GM19395 (cell line): ENCODE measurements at regions not wholly inside any gene's neighbourhood (a gene's known extent, or its start where the extent isn't known, plus 50 kb on each side); places are given as distances from the start of the nearest gene placed in this dataset.

ENCODE experiments used
- ATAC-seq: cut with Tn5 transposase; IDR thresholded peaks from one replicate; pipeline ENCODE4 v1.9.1; 2021; ENCODE audit warnings: mild to moderate bottlenecking, moderate library complexity; ENCODE audit not compliant: unreplicated experiment

DNA sequence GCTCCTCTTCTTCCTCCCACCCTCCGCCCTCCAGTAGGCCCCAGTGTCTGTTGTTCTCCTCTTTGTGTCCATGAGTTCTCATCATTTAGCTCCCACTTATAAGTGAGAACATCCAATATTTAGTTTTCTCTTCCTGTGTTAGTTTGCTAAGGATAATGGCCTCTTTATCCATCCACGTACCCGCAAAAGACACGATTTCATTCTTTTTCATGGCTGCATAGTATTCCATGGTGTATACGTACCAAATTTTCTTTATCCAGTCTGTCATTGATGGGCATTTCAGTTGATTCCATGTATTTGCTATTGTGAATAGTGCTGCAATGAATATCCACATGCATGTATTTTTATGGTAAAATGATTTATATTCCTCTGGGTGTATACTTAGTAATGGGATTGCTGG lies 82.2 kb downstream of the COPS8 start:
- ATAC-seq, result no peak

DNA sequence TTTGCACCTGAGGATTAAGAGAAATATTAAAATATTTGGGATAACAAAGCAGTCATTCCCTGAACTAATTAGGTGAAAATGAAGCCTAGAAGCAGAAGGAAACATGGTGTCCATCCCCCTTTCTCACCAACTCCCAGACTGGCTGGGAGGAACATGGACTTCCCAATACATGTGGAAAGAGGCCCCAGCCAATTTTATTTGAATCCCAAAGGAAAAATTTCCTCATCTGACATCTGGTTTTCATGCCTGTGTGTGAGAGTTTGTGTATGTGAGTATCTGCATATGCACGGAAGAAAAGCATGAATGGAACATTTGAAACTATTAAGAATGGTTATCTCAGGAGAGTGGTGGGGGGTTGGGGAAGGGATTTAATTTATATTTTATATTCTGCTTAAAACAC lies 84.3 kb downstream of the COPS8 start:
- no peak for ATAC-seq

DNA sequence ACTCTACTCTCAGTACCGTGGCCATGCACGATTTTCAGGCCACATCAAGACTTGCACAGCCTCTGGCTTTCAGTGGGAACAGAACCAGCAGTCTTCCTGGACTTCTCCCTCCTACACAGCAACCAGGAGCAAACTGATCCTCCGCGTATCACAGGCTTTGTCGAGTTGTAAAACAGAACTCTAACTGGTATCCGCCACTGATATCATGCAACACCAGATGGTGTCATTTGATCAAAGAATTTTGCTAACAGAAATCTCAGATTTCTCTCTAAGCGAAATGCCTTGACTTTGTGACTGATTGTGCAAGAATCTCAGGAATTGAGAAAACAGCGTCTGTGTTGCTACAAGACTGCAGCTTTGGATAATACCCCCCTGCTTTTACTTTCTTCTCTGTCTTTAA lies 85.7 kb downstream of the COPS8 start:
- ATAC-seq, result no peak

DNA sequence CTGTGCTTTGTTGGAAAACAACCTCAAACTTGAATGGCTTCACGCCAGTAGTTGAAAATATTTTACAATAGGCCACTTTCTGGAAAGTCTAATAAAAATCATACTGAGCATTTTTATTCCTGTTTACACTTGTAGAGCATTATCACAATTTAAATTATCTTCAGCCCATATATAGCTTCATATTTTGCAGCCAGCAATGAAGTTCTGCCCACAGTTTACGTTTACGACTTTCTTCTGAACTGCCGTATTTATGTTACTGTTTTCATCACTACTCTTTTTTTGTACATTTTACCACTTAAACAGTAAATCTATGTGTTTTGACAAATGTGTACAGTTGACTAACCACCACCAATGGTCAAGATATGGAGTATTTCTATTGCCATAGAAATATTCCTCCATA lies 86.2 kb downstream of the COPS8 start:
- ATAC-seq, result no peak

DNA sequence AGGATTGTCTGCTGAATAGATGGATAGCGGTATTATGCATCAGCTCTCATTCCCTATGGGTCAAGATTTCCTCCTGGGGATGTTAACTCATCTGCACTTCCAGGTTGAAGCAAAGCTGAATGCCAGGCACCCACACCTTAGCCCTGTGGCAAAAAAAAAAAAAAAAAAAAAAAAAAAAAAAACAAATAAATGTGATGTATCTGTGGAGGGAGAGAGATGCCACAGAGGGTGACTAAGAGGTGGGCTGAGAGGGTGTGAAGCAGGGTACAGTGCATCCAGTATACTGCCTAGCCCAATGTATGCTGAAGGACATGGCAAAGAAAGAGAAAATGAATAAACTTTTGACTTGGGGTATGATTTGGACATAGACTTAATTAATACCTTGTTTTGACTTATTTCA lies 91.4 kb downstream of the COPS8 start:
- no peak for ATAC-seq

DNA sequence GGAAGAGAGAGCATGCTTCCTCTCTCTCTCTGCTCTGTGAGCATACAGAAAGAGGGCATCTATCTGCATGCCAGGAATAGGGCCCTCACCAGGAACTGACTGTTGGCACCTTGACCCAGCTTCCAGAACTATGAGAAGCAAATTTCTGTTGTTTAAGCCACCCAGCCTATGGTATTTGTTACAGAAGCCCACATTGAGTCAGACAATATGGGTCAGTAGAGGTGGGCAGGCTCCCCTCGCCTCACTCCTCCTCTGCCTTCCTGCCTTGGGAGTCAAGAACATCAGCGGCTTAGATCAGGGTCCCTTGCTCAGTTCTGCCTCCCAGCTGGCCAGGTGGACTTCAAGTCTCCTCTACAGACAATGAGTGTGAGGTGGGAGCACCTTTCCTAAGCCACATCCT lies 92.3 kb downstream of the COPS8 start:
- ATAC-seq, result no peak

DNA sequence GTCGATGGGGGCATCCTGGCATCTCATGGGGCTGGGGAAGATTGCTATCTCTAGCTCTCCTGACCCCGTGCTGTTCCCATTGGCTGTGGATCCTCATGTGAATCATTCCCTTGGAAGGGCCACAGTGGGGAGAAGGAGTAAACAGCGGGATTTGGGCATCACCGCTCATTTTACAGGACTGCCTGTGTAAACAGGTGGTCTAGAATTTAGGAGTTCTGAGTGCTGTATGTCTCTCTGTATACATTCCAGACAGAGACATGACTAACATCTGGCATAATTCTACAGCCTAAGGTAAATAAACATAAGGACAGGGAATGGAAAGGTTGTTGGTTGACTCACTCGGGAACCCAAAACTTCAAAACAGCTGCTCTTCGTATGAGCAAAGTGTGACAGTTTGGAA lies 92.7 kb downstream of the COPS8 start:
- ATAC-seq, result no peak

DNA sequence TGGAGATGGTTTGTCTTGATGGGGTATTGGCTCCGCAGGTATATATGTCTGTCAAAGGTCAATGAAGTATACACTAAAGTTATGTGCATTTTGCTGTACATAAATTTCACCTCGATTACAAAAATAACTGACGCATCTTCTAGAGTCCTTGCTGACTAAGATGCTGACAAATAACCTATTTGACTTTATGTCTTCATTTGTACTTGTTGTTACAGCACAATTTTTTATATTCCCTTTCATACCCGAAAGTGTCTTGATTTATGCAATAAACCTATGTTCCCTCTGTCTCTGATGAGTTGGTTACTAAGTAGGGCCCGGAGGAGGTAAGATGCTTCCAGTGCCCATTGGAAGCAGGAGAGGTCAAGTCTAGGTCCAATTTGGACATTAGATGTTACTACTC lies 93.5 kb downstream of the COPS8 start:
- no peak for ATAC-seq

DNA sequence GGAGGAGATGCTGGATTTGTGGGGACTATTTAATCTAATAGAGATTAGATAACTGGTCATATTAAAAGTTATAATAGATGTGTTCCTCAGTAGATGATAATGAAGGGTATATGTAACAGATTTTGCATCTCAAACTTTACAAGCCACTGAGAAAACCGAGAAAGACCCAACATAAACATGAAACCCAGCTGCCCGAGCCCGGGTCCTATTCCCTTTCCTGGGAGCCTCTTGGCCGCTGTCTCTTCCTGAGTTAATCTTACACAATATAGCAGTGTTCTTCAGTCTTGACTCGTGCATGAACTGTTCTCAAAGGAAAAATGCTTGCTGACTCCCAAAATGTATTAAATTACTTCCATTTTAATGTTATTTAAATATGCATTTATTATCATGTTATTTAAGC lies 94.5 kb downstream of the COPS8 start:
- no peak for ATAC-seq

DNA sequence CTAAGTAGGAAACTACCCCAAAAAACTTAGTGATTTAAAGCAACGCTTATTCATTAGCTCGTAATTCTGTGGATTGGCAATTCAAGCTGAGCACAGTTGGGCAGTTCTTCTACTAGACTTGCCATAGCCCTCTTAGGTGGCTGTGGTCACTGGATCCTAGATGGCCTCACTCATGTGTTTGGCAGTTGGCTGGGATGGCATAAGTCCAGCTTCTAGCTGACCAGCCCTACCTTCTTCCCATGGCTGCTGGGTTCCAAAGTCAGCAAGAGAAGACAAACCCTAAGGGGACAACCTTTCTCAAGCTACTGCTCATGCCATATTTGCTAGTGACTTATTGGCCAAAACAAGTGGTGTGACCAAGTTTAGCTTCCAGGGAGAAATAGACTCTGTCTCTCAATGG lies 95.3 kb downstream of the COPS8 start:
- ATAC-seq, result no peak

DNA sequence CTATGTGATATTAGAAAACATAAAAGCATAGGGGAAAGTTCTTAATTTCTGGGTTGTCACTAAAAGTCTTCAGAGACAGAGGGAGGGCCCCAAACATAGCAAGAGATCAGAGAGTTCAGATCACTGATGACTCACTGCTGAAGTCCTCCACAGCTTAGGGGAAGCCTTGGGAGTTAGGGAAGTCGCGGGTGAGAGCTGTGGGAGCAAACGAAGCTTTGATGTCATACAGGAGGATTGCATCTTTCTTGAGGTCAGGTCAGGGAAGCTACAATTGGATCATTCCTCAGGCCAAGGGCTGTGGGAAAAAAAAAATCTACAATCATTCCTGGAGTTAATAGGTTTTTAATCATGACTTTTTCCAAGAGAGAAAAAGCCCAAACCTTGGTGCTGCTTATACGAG lies 96.2 kb downstream of the COPS8 start:
- ATAC-seq, result no peak

DNA sequence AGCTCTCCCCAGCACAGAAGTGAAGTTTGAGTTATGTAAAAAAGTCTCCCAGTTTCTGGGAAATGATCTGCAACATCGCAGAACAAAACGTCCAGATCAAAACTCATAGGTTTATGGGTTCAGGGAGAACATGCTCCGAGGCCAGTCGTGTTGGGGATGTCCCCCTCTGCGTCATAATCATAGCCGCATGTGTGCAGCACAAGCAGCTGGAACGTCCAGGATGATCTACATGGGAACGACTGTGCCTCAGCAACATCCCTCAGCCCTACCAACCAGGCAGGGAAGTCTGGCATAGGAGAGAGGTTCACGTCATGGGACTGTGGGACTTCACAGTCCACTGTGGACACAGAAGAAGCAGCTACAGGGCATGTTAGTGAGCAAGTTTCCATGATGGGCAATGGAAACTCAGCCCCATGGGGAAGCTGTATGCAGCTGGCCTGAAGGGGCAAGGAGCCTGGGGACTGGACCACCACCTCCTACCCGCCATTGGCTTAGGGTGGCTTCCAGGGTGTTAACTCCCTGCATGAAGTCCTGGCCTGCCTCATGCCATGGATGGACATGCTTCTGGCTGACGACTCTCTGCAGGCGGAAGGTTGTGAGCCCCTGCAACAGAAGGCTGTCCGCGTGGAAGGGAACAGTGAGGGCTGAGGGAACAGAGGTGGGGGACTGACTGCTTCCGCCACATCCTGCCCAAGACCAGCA lies 96.9 kb downstream of the COPS8 start:
- no peak for ATAC-seq

DNA sequence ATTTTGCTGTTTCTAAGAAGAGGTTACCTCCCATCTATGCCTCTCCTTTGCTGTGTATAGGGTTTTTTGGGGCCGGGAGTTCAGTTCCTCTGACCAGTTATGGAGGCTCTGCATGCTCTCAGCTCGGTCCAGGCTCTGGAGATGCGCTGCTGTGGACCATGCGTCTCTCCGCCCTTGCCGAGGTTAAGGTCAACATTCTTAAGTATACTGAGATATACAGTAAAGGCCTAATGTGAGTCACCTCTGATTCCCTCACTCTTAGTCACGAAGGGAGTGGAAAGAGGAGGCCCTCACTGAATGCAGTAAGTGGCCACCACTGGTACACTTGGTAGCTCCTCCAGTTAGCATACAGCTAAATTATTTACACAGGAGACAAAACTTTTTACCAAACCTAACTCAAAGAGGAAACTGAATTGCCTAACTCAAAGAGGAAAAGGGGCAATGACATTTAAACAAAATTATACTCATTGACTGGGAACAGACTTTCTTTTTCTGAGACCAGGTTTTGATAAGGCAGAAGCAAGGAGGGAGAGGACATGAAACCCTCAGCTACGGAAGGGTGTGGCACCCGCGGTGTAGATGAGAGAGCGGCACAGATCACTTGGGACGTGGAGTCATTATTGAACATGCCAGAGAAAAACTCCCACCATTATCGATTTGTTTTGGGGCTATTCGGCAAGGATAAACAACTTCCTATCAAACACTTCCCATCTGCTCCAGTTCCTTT lies 98.7 kb downstream of the COPS8 start:
- ATAC-seq, result no peak

DNA sequence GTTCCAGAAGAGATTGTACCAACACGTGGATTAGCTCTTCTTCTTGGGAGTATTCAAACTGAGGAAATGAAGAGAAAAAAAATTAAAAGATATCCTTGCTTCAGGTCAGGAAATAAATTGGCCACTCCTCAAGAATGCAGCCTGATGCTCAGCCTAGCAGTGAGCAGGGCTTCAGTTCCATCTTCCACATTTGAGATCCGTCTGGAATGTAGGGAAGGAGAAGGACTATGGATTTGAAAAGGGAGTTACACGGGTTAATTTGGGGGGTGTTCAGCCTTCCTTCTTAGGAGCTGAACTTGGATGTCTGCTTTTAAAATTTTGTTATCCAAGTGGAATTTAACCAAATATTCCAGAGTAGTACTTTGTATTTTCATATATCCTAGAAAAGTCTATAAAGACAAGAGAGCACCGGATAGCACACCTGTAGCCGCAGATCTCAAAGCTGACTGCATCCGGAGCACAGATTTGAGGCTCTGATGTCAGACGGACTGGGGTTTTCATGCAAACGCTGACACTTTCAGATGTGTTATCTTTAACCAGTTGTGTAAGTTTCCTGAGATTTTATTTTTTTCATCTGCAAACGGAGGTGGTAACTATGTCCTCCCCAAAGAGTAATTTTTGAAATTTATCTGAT lies 99.3 kb downstream of the COPS8 start:
- no peak for ATAC-seq

DNA sequence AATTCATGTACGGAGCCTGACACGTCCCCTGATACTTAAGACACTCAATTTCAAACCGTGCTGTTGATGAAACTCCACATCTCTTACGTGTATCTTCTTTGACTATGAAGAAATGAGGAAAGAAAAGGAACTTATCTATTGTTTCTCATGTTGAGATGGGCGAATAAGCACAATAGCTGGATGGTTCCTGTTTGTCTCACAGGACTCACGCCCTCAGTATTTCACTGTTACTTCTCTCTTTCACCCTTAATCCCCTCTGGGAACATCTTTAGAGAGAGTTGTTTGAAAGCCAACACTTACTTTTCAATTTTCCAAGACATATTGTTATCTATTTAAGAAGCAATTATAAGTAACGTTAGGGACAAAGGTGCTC lies 99.8 kb downstream of the COPS8 start:
- no peak for ATAC-seq

DNA sequence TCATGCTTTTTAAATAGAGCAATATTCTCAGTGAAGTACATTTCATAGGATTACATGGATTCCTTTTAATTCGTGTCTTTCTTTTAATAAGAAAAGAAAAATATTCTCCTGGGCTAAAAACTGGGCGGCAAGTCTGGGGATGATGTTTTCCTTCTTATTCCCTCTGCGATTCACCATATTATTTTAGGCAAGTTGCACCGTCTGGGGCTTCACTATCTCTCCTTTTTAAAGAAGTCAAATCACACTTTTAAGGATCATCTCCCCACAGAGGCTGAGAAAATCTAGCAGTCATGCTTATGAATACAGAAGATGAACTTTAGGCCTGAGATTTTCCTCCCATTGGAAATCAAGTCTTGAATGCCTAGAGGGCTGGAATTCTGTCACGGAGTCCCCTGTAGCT lies 104.1 kb downstream of the COPS8 start:
- no peak for ATAC-seq

DNA sequence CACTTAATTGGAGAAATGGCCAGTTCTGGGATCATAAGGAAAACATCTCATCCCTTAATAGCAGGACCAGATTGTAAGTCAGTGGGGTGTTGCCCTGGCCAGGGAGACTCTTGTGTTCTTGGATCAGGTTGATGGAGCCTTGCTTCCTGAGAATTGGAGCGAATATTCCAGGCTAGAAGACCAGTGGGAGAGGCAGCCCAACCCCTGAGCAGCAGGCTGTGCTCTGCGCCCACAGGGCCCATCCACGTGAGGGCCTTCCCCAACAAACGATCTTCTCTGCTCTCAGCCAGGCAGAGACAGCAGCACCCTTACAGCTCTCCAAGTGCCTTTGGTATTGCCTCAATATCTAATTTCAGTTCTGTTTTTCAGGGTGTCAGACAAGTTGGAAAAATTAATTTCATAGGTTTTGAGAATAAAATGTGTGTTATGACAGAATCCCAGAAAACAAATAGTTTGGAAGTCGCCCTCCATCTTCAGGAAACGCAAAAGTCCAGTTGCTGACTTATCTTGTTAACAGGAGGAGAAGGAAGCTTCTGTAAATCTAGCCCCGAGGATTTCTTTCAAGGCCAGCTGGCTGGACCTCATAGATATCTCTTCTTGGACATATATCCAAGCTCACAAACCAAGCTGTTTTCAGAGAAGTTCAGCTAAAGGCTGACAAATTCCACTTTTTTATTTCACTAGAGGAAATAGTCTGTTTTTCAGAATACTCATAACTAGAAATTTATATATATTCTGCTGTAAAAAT lies 105.5 kb downstream of the COPS8 start:
- no peak for ATAC-seq

DNA sequence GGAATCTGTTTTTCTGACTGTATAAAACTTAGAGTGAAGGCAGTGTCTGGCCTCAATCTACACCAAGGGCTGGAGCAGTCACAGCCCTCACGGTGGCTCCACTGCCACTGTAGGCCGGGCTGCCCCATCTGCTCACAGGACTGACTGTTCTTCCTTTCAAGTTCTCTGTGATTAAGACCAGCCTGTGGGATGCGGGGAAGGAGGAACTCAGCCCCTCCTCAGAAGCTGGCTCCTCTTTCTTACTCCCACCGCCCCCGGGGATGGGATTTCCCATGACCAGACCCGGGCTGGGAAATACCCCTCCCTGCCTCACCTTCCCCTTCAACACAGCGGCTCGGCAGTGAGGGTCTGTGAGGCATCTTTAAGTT lies 106.0 kb downstream of the COPS8 start:
- no peak for ATAC-seq

DNA sequence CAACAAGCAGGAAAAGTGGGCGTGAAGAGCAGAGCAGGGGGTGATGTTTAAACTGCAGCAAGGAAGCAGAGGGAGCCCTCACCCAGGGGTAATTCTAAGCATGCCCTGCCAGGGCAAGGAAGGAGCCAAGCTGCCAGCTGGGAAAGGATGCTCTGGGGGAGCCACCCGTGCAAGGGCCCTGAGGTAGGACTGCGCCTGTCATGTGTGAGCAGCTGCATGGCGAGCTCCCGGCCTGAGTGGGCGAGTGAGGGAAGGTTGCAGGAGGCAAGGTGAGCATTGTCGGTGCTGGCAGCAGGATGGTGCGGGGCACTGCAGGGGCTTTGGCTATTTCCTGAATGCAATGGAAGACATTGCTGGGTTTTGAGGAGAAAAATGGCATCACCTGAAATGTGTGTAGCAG lies 107.2 kb downstream of the COPS8 start:
- ATAC-seq, result no peak

DNA sequence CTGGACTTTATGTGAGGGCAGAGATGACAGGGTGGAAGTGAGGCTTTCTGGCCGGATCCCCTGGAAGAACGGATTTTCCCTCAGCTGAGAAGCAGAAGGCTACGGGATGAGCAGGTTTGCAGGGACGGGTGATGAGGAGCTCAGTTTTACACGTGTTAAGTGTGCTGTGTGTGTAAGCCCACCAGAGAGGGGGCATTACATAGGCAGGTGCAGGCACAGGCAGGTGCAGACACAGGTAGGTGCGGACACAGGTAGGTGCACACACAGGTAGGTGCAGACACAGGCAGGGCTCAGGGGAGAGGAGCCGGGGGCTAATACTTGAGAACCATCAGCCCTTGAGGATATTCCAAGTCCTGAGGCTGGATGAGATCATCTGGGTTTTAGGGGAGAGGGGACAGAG lies 107.7 kb downstream of the COPS8 start:
- ATAC-seq, result no peak

DNA sequence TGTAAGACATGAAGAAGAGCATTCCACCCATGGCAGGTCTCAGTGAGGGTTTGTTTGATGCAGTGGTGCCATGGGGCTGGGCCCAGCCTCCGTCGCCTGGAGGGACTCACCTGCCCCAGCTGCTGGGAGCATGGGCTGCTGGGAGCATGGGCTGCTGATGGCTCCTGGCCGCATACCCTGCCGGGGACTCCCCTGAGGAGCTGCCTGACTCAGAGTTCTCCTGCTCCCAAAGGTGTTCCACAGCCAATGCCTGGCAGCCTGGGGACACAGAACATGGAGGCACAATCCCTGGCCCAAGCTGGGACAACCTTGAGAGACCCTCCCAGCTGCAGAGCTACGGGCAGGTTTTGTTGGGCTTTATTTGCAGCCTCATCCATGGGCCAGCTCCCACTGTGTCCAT lies 108.4 kb downstream of the COPS8 start:
- ATAC-seq, result no peak

DNA sequence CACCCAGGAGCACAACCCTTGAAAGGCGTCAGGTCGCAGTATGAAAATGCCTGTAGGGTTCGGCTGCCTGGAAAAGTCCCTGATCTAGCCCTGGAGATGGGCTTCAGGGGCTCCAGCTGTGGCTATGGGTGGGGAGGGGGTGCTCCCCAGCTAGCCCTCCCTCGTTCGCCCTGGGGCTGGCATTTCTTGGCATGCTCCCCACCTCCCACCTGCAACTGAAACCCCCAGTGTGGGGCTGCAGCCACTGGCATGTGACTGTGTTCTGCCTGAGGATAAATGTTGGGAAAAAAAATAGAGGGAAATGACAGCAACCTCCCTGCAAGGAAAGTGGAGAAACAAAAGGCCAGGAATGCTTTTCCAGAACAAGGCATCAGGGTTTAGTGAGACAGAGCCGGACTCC lies 109.2 kb downstream of the COPS8 start:
- ATAC-seq, result no peak
